Hepatocyte (in vitro differentiated cells): ENCODE measurements at regions not wholly inside any gene's neighbourhood (a gene's known extent, or its start where the extent isn't known, plus 50 kb on each side); places are given as distances from the start of the nearest gene placed in this dataset.

Source experiments
- DNase-seq: peaks from one replicate; pipeline ENCODE4 v3.0.0-alpha.2; 2016; ENCODE audit warnings: low spot score
- H2AFZ ChIP-seq: fragments of 200-600 bp; sonication (generic); 2 replicates; pipeline ENCODE4 v1.6.0; 2016; ENCODE audit warnings: antibody characterized with exemption, mild to moderate bottlenecking
- H3K27ac ChIP-seq: fragments of 200-600 bp; sonication (generic); 2 replicates; pipeline ENCODE4 v1.5.1; 2016; ENCODE audit warnings: mild to moderate bottlenecking
- H3K27me3 ChIP-seq: fragments of 200-600 bp; sonication (generic); 2 replicates; pipeline ENCODE4 v1.6.1; 2016
- H3K36me3 ChIP-seq: fragments of 200-600 bp; sonication (generic); replicated peaks from 2 replicates; pipeline ENCODE4 v1.5.1; 2016; ENCODE audit warnings: low read depth; ENCODE audit not compliant: insufficient read depth
- H3K4me1 ChIP-seq: fragments of 200-600 bp; sonication (generic); 2 replicates; pipeline ENCODE4 v1.5.1; 2016; ENCODE audit warnings: mild to moderate bottlenecking, moderate library complexity; ENCODE audit not compliant: insufficient read depth
- H3K4me2 ChIP-seq: fragments of 200-600 bp; sonication (generic); 2 replicates; pipeline ENCODE4 v1.6.0; 2016
- H3K4me3 ChIP-seq: fragments of 200-600 bp; sonication (generic); 2 replicates; pipeline ENCODE4 v1.5.1; 2016; ENCODE audit warnings: mild to moderate bottlenecking
- H3K79me2 ChIP-seq: fragments of 200-600 bp; sonication (generic); 2 replicates; pipeline ENCODE4 v1.6.0; 2017; ENCODE audit warnings: mild to moderate bottlenecking
- H3K9me2 ChIP-seq: fragments of 200-600 bp; sonication (generic); replicated peaks from 2 replicates; pipeline ENCODE4 v1.6.0; 2017; ENCODE audit warnings: mild to moderate bottlenecking; ENCODE audit not compliant: insufficient read depth
- H3K9me3 ChIP-seq: fragments of 200-600 bp; sonication (generic); 2 replicates; pipeline ENCODE4 v1.5.1; 2016; ENCODE audit warnings: low read depth, mild to moderate bottlenecking
- H4K20me1 ChIP-seq: fragments of 200-600 bp; sonication (generic); 2 replicates; pipeline ENCODE4 v1.6.0; 2016; ENCODE audit warnings: mild to moderate bottlenecking; ENCODE audit not compliant: insufficient read depth, poor library complexity, severe bottlenecking
- CTCF ChIP-seq: fragments of 200-600 bp; sonication (generic); IDR thresholded peaks from 2 replicates; pipeline ENCODE4 v1.5.1; 2016; ENCODE audit warnings: antibody characterized with exemption, mild to moderate bottlenecking; ENCODE audit not compliant: poor library complexity
- EZH2 ChIP-seq: fragments of 200-600 bp; sonication (generic); IDR thresholded peaks from 2 replicates; pipeline ENCODE4 v1.6.1; 2016; ENCODE audit warnings: antibody characterized with exemption, mild to moderate bottlenecking, borderline replicate concordance
- EZH2phosphoT487 ChIP-seq: fragments of 200-600 bp; sonication (generic); IDR thresholded peaks from one replicate; pipeline ENCODE4 v1.6.1; 2018; ENCODE audit warnings: antibody characterized with exemption, mild to moderate bottlenecking, low read depth, moderate library complexity; ENCODE audit not compliant: unreplicated experiment, severe bottlenecking
- WGBS: methylation state at CpG from one replicate; pipeline ENCODE4 v1.1.6; 2016; ENCODE audit warnings: low lambda C conversion rate; ENCODE audit errors: missing lambda C conversion rate; 5-methylcytosine and 5-hydroxymethylcytosine counted together

GRCh38 chr4:157678478-157678877 is 457.9 kb downstream of the GRIA2 start:
- DNase-seq, result no peak
- no peak overlapping the region for H3K4me3 ChIP-seq
- no peaks in the 10 kb centered on the region for H3K9me3 ChIP-seq
- no peaks in the 10 kb centered on the region for H3K27me3 ChIP-seq
- no peaks in the 10 kb centered on the region for H3K9me2 ChIP-seq
- TF ChIP-seq EZH2 (no peak), CTCF (no peak), EZH2phosphoT487 (no peak)
- 98% methylated on average over 3 of the region's 3 CpGs for WGBS
- no peaks in the 10 kb centered on the region for H4K20me1 ChIP-seq
- no peaks in the 10 kb centered on the region for H3K36me3 ChIP-seq
- no peak overlapping the region for H2AFZ ChIP-seq
- no peaks in the 10 kb centered on the region for H3K79me2 ChIP-seq
- no peak overlapping the region for H3K4me2 ChIP-seq
- no peaks in the 10 kb centered on the region for H3K4me1 ChIP-seq
- H3K27ac ChIP-seq, result no peak overlapping the region

- Histone ChIP-seq H3K36me3 (no peaks in the 10 kb centered on the region), H3K27ac (no peak overlapping the region), H3K9me2 (no peaks in the 10 kb centered on the region), H3K4me1 (no peaks in the 10 kb centered on the region), H2AFZ (no peak overlapping the region), H4K20me1 (no peaks in the 10 kb centered on the region), H3K4me3 (no peak overlapping the region), H3K79me2 (no peaks in the 10 kb centered on the region), H3K9me3 (no peaks in the 10 kb centered on the region), H3K4me2 (no peak overlapping the region), H3K27me3 (no peaks in the 10 kb centered on the region)
- 80% methylated on average over 6 of the region's 6 CpGs for WGBS
- no peak for DNase-seq
- TF ChIP-seq EZH2, result no peak
- no peak for TF ChIP-seq CTCF
- no peak for TF ChIP-seq EZH2phosphoT487
Observed at GRCh38 chr4:157674699-157675098, 454.2 kb downstream of the GRIA2 start.

GRCh38 chr4:157667836-157668235 is 447.3 kb downstream of the GRIA2 start:
- no peak for DNase-seq
- no peaks in the 10 kb centered on the region for H3K79me2 ChIP-seq

More at GRCh38 chr4:157667836-157668235, 447.3 kb downstream of the GRIA2 start:
- H3K36me3 ChIP-seq, result no peaks in the 10 kb centered on the region
- H3K9me3 ChIP-seq, result no peaks in the 10 kb centered on the region
- TF ChIP-seq EZH2phosphoT487, result no peak
- TF ChIP-seq CTCF, result no peak
- TF ChIP-seq EZH2, result no peak
- no peaks in the 10 kb centered on the region for H3K4me1 ChIP-seq
- no peak overlapping the region for H3K4me2 ChIP-seq
- no peaks in the 10 kb centered on the region for H3K9me2 ChIP-seq
- no peak overlapping the region for H3K27ac ChIP-seq
- no peaks in the 10 kb centered on the region for H3K27me3 ChIP-seq
- H4K20me1 ChIP-seq, result no peaks in the 10 kb centered on the region
- no peak overlapping the region for H2AFZ ChIP-seq
- H3K4me3 ChIP-seq, result no peak overlapping the region
